ENCODE measurements at regions not wholly inside any gene's neighbourhood (a gene's known extent, or its start where the extent isn't known, plus 50 kb on each side); places are given as distances from the start of the nearest gene placed in this dataset.

- H3K4me3 ChIP-seq, result no peak overlapping the region
- WGBS, result 67% methylated on average over 7 of the region's 7 CpGs
- no peaks in the 10 kb centered on the region for H3K9me3 ChIP-seq
- intact Hi-C loops (cut with DNase I), result no loop called here
- no peak overlapping the region for H3K27ac ChIP-seq
- no peaks in the 10 kb centered on the region for H3K4me1 ChIP-seq (replicated peaks)
- TF ChIP-seq CTCF (IDR thresholded peaks at IDR 0.05), result no peak
- TF ChIP-seq POLR2A (IDR thresholded peaks at IDR 0.05), result no peak
- TF ChIP-seq POLR2AphosphoS5 (IDR thresholded peaks at IDR 0.05), result no peak
- no peaks in the 10 kb centered on the region for H3K36me3 ChIP-seq
- no peak for DNase-seq (ENCODE audit: low spot score)
- no peaks in the 10 kb centered on the region for H3K27me3 ChIP-seq (replicated peaks; ENCODE audit: insufficient read depth)
Observed at GRCh38 chr13:26873386-26873698, 112.8 kb upstream of the GPR12 start.

- H3K9me3 ChIP-seq, result no peaks in the 10 kb centered on the region
- TF ChIP-seq CTCF (IDR thresholded peaks at IDR 0.05), result peak in 3 of 4 experiments; percentile 50 to 65 (median 58)
- no peak for TF ChIP-seq POLR2AphosphoS5 (IDR thresholded peaks at IDR 0.05)
- no peak for TF ChIP-seq POLR2A (IDR thresholded peaks at IDR 0.05)
- 55% methylated on average over 28 of the region's 28 CpGs for WGBS
- DNase-seq (ENCODE audit: low spot score), result peak; percentile 12
- H3K4me1 ChIP-seq (replicated peaks), result no peaks in the 10 kb centered on the region
- H3K36me3 ChIP-seq, result no peaks in the 10 kb centered on the region
- intact Hi-C loops (cut with DNase I), result no loop called here
- H3K27me3 ChIP-seq (replicated peaks; ENCODE audit: insufficient read depth), result no peaks in the 10 kb centered on the region
- no peak overlapping the region for H3K27ac ChIP-seq
- H3K4me3 ChIP-seq, result no peak overlapping the region
Observed at GRCh38 chr13:26872525-26873385, 112.2 kb upstream of the GPR12 start.

- WGBS, result 16% methylated on average over 5 of the region's 5 CpGs
- no peak for DNase-seq (ENCODE audit: low spot score)
- no peaks in the 10 kb centered on the region for H3K27me3 ChIP-seq (replicated peaks; ENCODE audit: insufficient read depth)
Observed at GRCh38 chr13:26867451-26868091, 107.0 kb upstream of the GPR12 start.

GRCh38 chr13:26864576-26864975 lies 104.0 kb upstream of the GPR12 start:
- Histone ChIP-seq H3K9me3 (no peaks in the 10 kb centered on the region), H3K4me1 (replicated peaks) (no peaks in the 10 kb centered on the region), H3K27ac (no peak overlapping the region), H3K36me3 (no peaks in the 10 kb centered on the region), H3K27me3 (replicated peaks; ENCODE audit: insufficient read depth) (no peaks in the 10 kb centered on the region), H3K4me3 (no peak overlapping the region)
- intact Hi-C loops (cut with DNase I), result no loop called here
- WGBS, result 81% methylated on average over 5 of the region's 5 CpGs
- no peak for DNase-seq (ENCODE audit: low spot score)
- no peak for TF ChIP-seq POLR2AphosphoS5 (IDR thresholded peaks at IDR 0.05)
- TF ChIP-seq POLR2A (IDR thresholded peaks at IDR 0.05), result no peak
- no peak for TF ChIP-seq CTCF (IDR thresholded peaks at IDR 0.05)

More at GRCh38 chr13:26867451-26868091, 107.0 kb upstream of the GPR12 start:
- Histone ChIP-seq H3K36me3 (no peaks in the 10 kb centered on the region), H3K4me3 (no peak overlapping the region), H3K27ac (no peak overlapping the region), H3K4me1 (replicated peaks) (no peaks in the 10 kb centered on the region), H3K9me3 (no peaks in the 10 kb centered on the region)
- intact Hi-C loops (cut with DNase I), result no loop called here
- TF ChIP-seq POLR2AphosphoS5 (IDR thresholded peaks at IDR 0.05) (no peak), CTCF (IDR thresholded peaks at IDR 0.05) (no peak), POLR2A (IDR thresholded peaks at IDR 0.05) (no peak)

- Histone ChIP-seq H3K9me3 (no peaks in the 10 kb centered on the region), H3K4me1 (replicated peaks) (no peaks in the 10 kb centered on the region), H3K36me3 (no peaks in the 10 kb centered on the region), H3K27me3 (replicated peaks; ENCODE audit: insufficient read depth) (no peaks in the 10 kb centered on the region), H3K4me3 (no peak overlapping the region), H3K27ac (no peak overlapping the region)
- WGBS, result 73% methylated on average over 2 of the region's 2 CpGs
- DNase-seq (ENCODE audit: low spot score), result no peak
- intact Hi-C loops (cut with DNase I), result no loop called here
- TF ChIP-seq CTCF (IDR thresholded peaks at IDR 0.05) (no peak), POLR2A (IDR thresholded peaks at IDR 0.05) (no peak), POLR2AphosphoS5 (IDR thresholded peaks at IDR 0.05) (no peak)
Observed at GRCh38 chr13:26861941-26862340, 101.4 kb upstream of the GPR12 start.
